Ovary (tissue), 7 donors: ENCODE measurements at regions not wholly inside any gene's neighbourhood (a gene's known extent, or its start where the extent isn't known, plus 50 kb on each side); places are given as distances from the start of the nearest gene placed in this dataset.

ENCODE experiments used
- DNase-seq, 5 donors: peaks; one replicate each; pipeline ENCODE4 v3.0.0-alpha.2; 2019 to 2020
- H3K27ac ChIP-seq, 2 donors: fragments of 200-600 bp; one replicate each; pipeline versions ENCODE4 v1.5.1 to v1.8.0; 2019 to 2022
- H3K27me3 ChIP-seq: fragments of 200-600 bp; one replicate; pipeline ENCODE4 v1.8.0; 2022
- H3K36me3 ChIP-seq: fragments of 200-600 bp; sonication (generic); one replicate; pipeline ENCODE4 v1.5.1; 2019
- H3K4me1 ChIP-seq: one replicate; pipeline ENCODE4 v1.8.1; 2013; ENCODE audit warnings: mild to moderate bottlenecking, moderate library complexity; ENCODE audit not compliant: insufficient read depth
- H3K4me3 ChIP-seq: fragments of 200-600 bp; sonication (generic); one replicate; pipeline ENCODE4 v1.5.1; 2017
- H3K9me3 ChIP-seq, 2 donors: fragments of 200-600 bp in 1 of 2; sonication (generic) in 1 of 2; one replicate each; pipeline versions ENCODE4 v1.5.1 to v1.8.1; 2013 to 2019; ENCODE audit warnings: mild to moderate bottlenecking in 1 of 2, moderate library complexity in 1 of 2
- CTCF ChIP-seq, 3 donors: fragments of 450-650 bp in 2 of 3; fragments of 200-600 bp in 1 of 3; IDR thresholded peaks; one replicate each; pipeline versions ENCODE4 v1.5.1 to v1.8.0; 2016 to 2022; ENCODE audit warnings: antibody characterized with exemption in 3 of 3, mild to moderate bottlenecking in 1 of 3
- EP300 ChIP-seq: sonication (generic); formaldehyde crosslinking; IDR thresholded peaks from one replicate; pipeline ENCODE4 v1.6.1; 2017; ENCODE audit warnings: antibody characterized with exemption
- POLR2A ChIP-seq: fragments of 450-650 bp; IDR thresholded peaks from one replicate; pipeline ENCODE4 v1.6.1; 2017; ENCODE audit warnings: antibody characterized with exemption, mild to moderate bottlenecking, moderate library complexity
- WGBS, 3 donors: extraction: QIAGEN DNeasy Blood & Tissue Kit in 1 of 3; methylation state at CpG; one replicate each; pipeline versions ENCODE4 v1.1.5 to v1.1.7; 2013 to 2017; 5-methylcytosine and 5-hydroxymethylcytosine counted together
- intact Hi-C, 4 donors: fragments of 100-400 bp; cut with DNase I; formaldehyde crosslinking; loops; one replicate each; pipeline versions ENCODE4 v1.11.0 to v1.15.1; 2022 to 2023
- donor health status: DM: no; HTN: no; CAD: no; lungs with moderate emphysema.
- donor health status: DM: no; HTN: no; CAD: no.
- donor health status: Bipolar disorder and iron deficiency.
- donor health status: DM: no; HTN: no; CAD: no.
- donor health status: DM: yes; HTN: yes; CAD: no.

- no peaks in the 10 kb centered on the region for H3K36me3 ChIP-seq
- TF ChIP-seq CTCF (IDR thresholded peaks at IDR 0.05) = no peak
- no peak for TF ChIP-seq POLR2A
- no peak for TF ChIP-seq EP300
- WGBS, 3 donors = 86 to 96% (median 87%) methylated on average over 6 of the region's 6 CpGs
- H3K27ac ChIP-seq = no peak overlapping the region
- no peaks in the 10 kb centered on the region for H3K4me1 ChIP-seq
- no peak overlapping the region for H3K4me3 ChIP-seq
- no peaks in the 10 kb centered on the region for H3K27me3 ChIP-seq
- no peaks in the 10 kb centered on the region for H3K9me3 ChIP-seq
- intact Hi-C loops = no loop called here
- no peak for DNase-seq
Measured at GRCh38 chr10:43802988-43803696, 154.5 kb upstream of the ZNF32 start.

GRCh38 chr10:43801626-43802025 is 152.9 kb upstream of the ZNF32 start:
- no peaks in the 10 kb centered on the region for H3K4me1 ChIP-seq
- H3K9me3 ChIP-seq = no peaks in the 10 kb centered on the region
- H3K27ac ChIP-seq = no peak overlapping the region
- TF ChIP-seq CTCF (IDR thresholded peaks at IDR 0.05) (no peak), EP300 (no peak), POLR2A (no peak)
- no peaks in the 10 kb centered on the region for H3K27me3 ChIP-seq
- H3K36me3 ChIP-seq = no peaks in the 10 kb centered on the region
- DNase-seq = no peak
- intact Hi-C loops = no loop called here
- 95 to 96% (median 96%) methylated on average over 3 of the region's 3 CpGs for WGBS, 3 donors
- no peak overlapping the region for H3K4me3 ChIP-seq

GRCh38 chr10:43801140-43801539 is 152.5 kb upstream of the ZNF32 start:
- 69 to 84% (median 83%) methylated on average over 4 of the region's 4 CpGs for WGBS, 3 donors
- no peaks in the 10 kb centered on the region for H3K4me1 ChIP-seq
- H3K4me3 ChIP-seq = no peak overlapping the region
- H3K27ac ChIP-seq = no peak overlapping the region
- DNase-seq = no peak
- intact Hi-C loops = no loop called here
- no peaks in the 10 kb centered on the region for H3K27me3 ChIP-seq
- TF ChIP-seq POLR2A (no peak), EP300 (no peak), CTCF (IDR thresholded peaks at IDR 0.05) (no peak)
- no peaks in the 10 kb centered on the region for H3K9me3 ChIP-seq
- H3K36me3 ChIP-seq = no peaks in the 10 kb centered on the region

GRCh38 chr10:43796781-43797180 is 148.1 kb upstream of the ZNF32 start:
- Histone ChIP-seq H3K4me3 (no peak overlapping the region), H3K4me1 (no peaks in the 10 kb centered on the region), H3K27me3 (no peaks in the 10 kb centered on the region), H3K9me3 (no peaks in the 10 kb centered on the region), H3K27ac (no peak overlapping the region), H3K36me3 (no peaks in the 10 kb centered on the region)
- TF ChIP-seq EP300 (no peak), CTCF (IDR thresholded peaks at IDR 0.05) (no peak), POLR2A (no peak)
- DNase-seq = no peak
- intact Hi-C loops = no loop called here
